Vagina (tissue), 2 donors: ENCODE measurements at regions not wholly inside any gene's neighbourhood (a gene's known extent, or its start where the extent isn't known, plus 50 kb on each side); places are given as distances from the start of the nearest gene placed in this dataset.

ENCODE experiments used
- POLR2A ChIP-seq, 2 donors: fragments of 450-650 bp; IDR thresholded peaks; one replicate each; pipeline ENCODE4 v1.6.1; 2017; ENCODE audit warnings: antibody characterized with exemption in 2 of 2, mild to moderate bottlenecking in 2 of 2, moderate library complexity in 2 of 2
- TF ChIP-seq, protein P1 (sequence below), 3 experiments: fragments of 450-650 bp in 2 of 3; fragments of 200-600 bp in 1 of 3; sonication (generic) in 1 of 3; IDR thresholded peaks; one replicate each; pipeline ENCODE4 v1.5.1; 2017 to 2019; ENCODE audit warnings: antibody characterized with exemption in 3 of 3, mild to moderate bottlenecking in 2 of 3, moderate library complexity in 2 of 3

DNA sequence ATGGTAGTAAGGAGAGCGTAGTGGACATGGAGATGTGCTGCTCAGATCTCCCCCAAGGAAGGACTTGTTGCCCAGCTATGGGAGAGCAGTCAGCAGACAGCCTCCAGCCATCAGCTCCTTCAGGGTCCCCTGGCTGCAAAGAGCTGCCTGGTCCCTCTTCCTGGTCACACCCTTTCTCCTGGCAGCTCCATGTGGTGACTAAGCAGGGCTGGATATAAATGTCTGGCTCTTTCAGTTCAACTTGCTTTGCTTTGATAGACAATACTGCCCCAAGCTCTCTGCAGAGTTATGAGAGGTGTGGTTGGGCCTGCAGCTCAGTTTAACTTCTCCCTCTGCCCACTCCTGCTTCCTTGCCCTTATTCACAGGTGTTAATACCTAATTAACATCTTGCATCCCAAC lies 64.1 kb upstream of the DDR1 start:
- TF ChIP-seq, protein P1, sequence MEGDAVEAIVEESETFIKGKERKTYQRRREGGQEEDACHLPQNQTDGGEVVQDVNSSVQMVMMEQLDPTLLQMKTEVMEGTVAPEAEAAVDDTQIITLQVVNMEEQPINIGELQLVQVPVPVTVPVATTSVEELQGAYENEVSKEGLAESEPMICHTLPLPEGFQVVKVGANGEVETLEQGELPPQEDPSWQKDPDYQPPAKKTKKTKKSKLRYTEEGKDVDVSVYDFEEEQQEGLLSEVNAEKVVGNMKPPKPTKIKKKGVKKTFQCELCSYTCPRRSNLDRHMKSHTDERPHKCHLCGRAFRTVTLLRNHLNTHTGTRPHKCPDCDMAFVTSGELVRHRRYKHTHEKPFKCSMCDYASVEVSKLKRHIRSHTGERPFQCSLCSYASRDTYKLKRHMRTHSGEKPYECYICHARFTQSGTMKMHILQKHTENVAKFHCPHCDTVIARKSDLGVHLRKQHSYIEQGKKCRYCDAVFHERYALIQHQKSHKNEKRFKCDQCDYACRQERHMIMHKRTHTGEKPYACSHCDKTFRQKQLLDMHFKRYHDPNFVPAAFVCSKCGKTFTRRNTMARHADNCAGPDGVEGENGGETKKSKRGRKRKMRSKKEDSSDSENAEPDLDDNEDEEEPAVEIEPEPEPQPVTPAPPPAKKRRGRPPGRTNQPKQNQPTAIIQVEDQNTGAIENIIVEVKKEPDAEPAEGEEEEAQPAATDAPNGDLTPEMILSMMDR (IDR thresholded peaks at IDR 0.05) = no peak
- TF ChIP-seq POLR2A (IDR thresholded peaks at IDR 0.05) = no peak
